Mesendoderm (in vitro differentiated cells): ENCODE measurements at regions not wholly inside any gene's neighbourhood (a gene's known extent, or its start where the extent isn't known, plus 50 kb on each side); places are given as distances from the start of the nearest gene placed in this dataset.

Experiments used
- DNase-seq: peaks from one replicate; pipeline ENCODE4 v3.0.0; 2013
- H2AK5ac ChIP-seq: 2 replicates; pipeline ENCODE4 v1.6.1; 2013; ENCODE audit warnings: low read length, inconsistent platforms
- H2BK120ac ChIP-seq: 2 replicates; pipeline ENCODE4 v1.6.1; 2013; ENCODE audit warnings: low read depth, mild to moderate bottlenecking, low read length, moderate library complexity, mixed read lengths
- H2BK15ac ChIP-seq: replicated peaks from 2 replicates; pipeline ENCODE4 v1.6.1; 2013; ENCODE audit warnings: low read depth, mild to moderate bottlenecking, moderate library complexity
- H2BK5ac ChIP-seq: 2 replicates; pipeline ENCODE4 v1.6.1; 2013; ENCODE audit warnings: low read length, inconsistent platforms
- H3K18ac ChIP-seq: 2 replicates; pipeline ENCODE4 v1.6.1; 2013; ENCODE audit warnings: mild to moderate bottlenecking, low read length, mixed read lengths
- H3K23ac ChIP-seq: one replicate; pipeline ENCODE4 v1.6.1; 2013; ENCODE audit warnings: low read length
- H3K27ac ChIP-seq: 2 replicates; pipeline ENCODE4 v1.5.1; 2013; ENCODE audit warnings: low read depth, mild to moderate bottlenecking, inconsistent platforms, low read length, moderate library complexity
- H3K27me3 ChIP-seq: 2 replicates; pipeline ENCODE4 v1.6.1; 2013; ENCODE audit warnings: low read length, control low read depth, mild to moderate bottlenecking, inconsistent platforms; ENCODE audit not compliant: insufficient read depth, poor library complexity
- H3K36me3 ChIP-seq: 2 replicates; pipeline ENCODE4 v1.6.1; 2013; ENCODE audit warnings: low read length, inconsistent platforms; ENCODE audit not compliant: control insufficient read depth, insufficient read depth
- H3K4ac ChIP-seq: one replicate; pipeline ENCODE4 v1.6.1; 2013; ENCODE audit warnings: low read depth, mild to moderate bottlenecking, low read length, moderate library complexity
- H3K4me1 ChIP-seq: 2 replicates; pipeline ENCODE4 v1.6.1; 2013; ENCODE audit warnings: low read depth, low read length, inconsistent platforms; ENCODE audit not compliant: control insufficient read depth
- H3K4me2 ChIP-seq: 2 replicates; pipeline ENCODE4 v1.6.1; 2013; ENCODE audit warnings: low read length
- H3K4me3 ChIP-seq: 2 replicates; pipeline ENCODE4 v1.5.1; 2013; ENCODE audit warnings: mild to moderate bottlenecking, low read length
- H3K56ac ChIP-seq: one replicate; pipeline ENCODE4 v1.6.1; 2013; ENCODE audit warnings: low read length
- H3K79me1 ChIP-seq: 2 replicates; pipeline ENCODE4 v1.6.1; 2013; ENCODE audit warnings: low read length, inconsistent platforms
- H3K79me2 ChIP-seq: 2 replicates; pipeline ENCODE4 v1.6.1; 2013; ENCODE audit warnings: mild to moderate bottlenecking, low read length; ENCODE audit not compliant: control insufficient read depth, insufficient read depth
- H3K9ac ChIP-seq: 2 replicates; pipeline ENCODE4 v1.6.1; 2013; ENCODE audit warnings: low read length, inconsistent platforms
- H4K5ac ChIP-seq: one replicate; pipeline ENCODE4 v1.6.1; 2013; ENCODE audit warnings: low read length
- H4K8ac ChIP-seq: one replicate; pipeline ENCODE4 v1.6.1; 2013; ENCODE audit warnings: low read depth, mild to moderate bottlenecking, control low read depth, low read length, moderate library complexity
- WGBS: extraction: QIAGEN DNeasy Blood & Tissue Kit; methylation state at CpG from one replicate; pipeline ENCODE4 v1.1.7; 2013; ENCODE audit warnings: low lambda C conversion rate, missing lambda C conversion rate; ENCODE audit not compliant: insufficient coverage; ENCODE audit errors: extremely low coverage; 5-methylcytosine and 5-hydroxymethylcytosine counted together

DNA sequence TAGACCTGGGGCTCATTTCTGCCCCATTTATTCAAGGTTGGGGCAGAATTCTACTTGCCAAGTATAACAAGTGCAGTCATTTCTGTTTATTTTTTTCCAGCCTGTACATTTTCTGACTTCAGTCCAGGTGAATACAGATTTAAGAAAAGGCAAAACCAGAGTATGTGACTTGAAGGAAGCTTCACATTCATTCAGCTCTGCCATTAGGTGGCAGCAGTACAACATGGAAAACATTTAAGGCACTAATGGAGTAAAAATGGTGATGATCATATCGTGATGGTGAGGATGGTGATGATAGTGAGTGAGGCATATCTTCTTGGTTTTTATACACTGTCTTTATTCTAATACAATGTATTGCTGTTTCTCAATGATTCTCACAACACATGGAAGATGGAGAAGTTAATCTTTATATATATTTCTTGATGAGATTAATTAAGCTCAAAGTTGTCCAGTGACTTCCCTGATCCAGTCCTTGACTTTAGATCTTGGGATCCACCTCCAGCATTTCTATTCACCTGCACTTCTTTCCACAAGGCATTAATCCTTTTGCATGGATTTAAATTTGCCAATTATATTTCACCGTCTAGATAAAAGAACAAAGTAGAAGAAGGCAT is 176.7 kb upstream of the SEL1L start:
- Histone ChIP-seq H3K36me3 (no peaks in the 10 kb centered on the region), H3K4me2 (no peak overlapping the region), H3K79me2 (no peaks in the 10 kb centered on the region), H4K5ac (no peak overlapping the region), H3K79me1 (no peaks in the 10 kb centered on the region), H3K23ac (no peak overlapping the region), H3K4me3 (no peak overlapping the region), H2BK5ac (no peak overlapping the region), H2BK15ac (no peak overlapping the region), H3K27ac (no peak overlapping the region), H3K4ac (no peak overlapping the region), H2BK120ac (no peak overlapping the region), H3K27me3 (no peaks in the 10 kb centered on the region), H4K8ac (no peak overlapping the region), H3K18ac (no peak overlapping the region), H3K4me1 (no peaks in the 10 kb centered on the region), H3K56ac (no peak overlapping the region), H2AK5ac (no peak overlapping the region), H3K9ac (no peak overlapping the region)
- DNase-seq, result peak; percentile 65
- WGBS, result no CpG with 5 or more reads among the region's 2 CpGs

DNA sequence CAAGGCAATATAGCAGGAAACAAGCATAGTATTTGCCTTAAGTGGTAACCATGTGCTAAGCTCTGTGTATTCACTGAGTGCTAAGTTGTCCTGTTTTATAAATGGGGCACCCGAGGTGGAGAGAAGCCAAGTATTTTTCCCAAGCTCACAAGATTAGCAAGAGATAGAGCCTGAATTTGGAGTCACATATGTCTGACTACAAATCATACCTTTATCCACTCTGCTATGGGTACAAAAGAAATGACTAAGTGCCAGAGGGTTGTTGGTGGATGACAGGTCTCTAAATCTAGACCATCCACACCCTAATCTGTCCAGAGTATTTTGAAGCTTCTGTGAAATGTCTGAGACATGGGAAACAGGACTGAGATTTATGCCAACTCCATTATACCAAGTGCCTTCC is 182.1 kb upstream of the SEL1L start:
- no peak for DNase-seq
- no peak overlapping the region for H3K56ac ChIP-seq
- H2AK5ac ChIP-seq, result no peak overlapping the region
- H3K27me3 ChIP-seq, result no peaks in the 10 kb centered on the region
- no peak overlapping the region for H3K27ac ChIP-seq
- no peaks in the 10 kb centered on the region for H3K79me2 ChIP-seq
- H4K5ac ChIP-seq, result no peak overlapping the region
- H3K79me1 ChIP-seq, result no peaks in the 10 kb centered on the region
- no peak overlapping the region for H3K18ac ChIP-seq
- H3K4me2 ChIP-seq, result no peak overlapping the region
- no peaks in the 10 kb centered on the region for H3K36me3 ChIP-seq
- H2BK120ac ChIP-seq, result no peak overlapping the region
- H3K23ac ChIP-seq, result no peak overlapping the region
- no peak overlapping the region for H4K8ac ChIP-seq
- no peak overlapping the region for H2BK15ac ChIP-seq
- H3K9ac ChIP-seq, result no peak overlapping the region
- no CpG with 5 or more reads among the region's 1 CpG for WGBS
- no peak overlapping the region for H3K4ac ChIP-seq
- H3K4me1 ChIP-seq, result no peaks in the 10 kb centered on the region
- no peak overlapping the region for H2BK5ac ChIP-seq
- no peak overlapping the region for H3K4me3 ChIP-seq

DNA sequence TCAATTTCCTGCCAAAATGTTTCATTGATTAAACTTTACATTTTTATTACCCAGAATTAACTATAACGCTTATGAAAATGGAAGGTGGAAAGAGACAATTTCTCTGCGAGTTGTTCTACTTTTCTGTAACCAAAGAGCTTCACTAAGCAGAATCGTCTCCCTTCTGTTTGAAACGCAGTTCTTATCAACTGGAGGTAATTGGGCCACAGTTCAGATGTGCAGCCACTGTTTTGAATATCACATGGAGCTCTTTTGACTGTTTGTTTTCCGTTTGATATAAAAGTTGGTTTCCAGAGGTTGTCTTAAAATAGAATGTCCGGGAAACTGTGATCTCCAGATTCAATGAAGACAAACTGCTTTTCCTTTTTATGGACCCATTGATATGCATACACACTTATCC is 183.3 kb upstream of the SEL1L start:
- Histone ChIP-seq H2AK5ac (no peak overlapping the region), H3K79me2 (no peaks in the 10 kb centered on the region), H3K79me1 (no peaks in the 10 kb centered on the region), H3K18ac (no peak overlapping the region), H3K27ac (no peak overlapping the region), H3K27me3 (no peaks in the 10 kb centered on the region), H3K4me3 (no peak overlapping the region), H2BK120ac (no peak overlapping the region), H3K23ac (no peak overlapping the region), H3K9ac (no peak overlapping the region), H2BK5ac (no peak overlapping the region), H3K4ac (no peak overlapping the region), H3K4me2 (no peak overlapping the region), H4K8ac (no peak overlapping the region), H3K56ac (no peak overlapping the region), H3K36me3 (no peaks in the 10 kb centered on the region), H3K4me1 (no peaks in the 10 kb centered on the region), H4K5ac (no peak overlapping the region), H2BK15ac (no peak overlapping the region)
- DNase-seq, result no peak
- WGBS, result no CpG with 5 or more reads among the region's 6 CpGs

DNA sequence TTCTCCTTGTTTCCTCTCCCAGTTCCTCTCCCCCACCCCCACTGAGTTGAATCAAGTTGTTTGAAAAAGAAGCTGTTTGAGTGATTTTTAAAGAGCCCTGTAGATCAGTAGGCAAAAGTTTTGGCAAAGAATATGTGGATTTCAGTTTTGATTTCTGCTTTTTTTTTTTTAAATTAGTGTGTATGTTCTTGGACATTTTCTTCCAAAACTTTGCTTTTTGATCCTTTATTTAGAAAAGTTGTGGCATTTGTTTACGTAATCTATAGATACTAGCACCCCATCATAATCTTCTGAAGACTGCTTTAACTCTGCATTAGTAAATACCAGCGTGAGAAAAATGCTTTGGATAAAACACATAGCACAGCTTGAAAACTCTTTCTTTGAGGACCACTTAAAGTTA is 190.3 kb upstream of the SEL1L start:
- no CpG with 5 or more reads among the region's 2 CpGs for WGBS
- no peak overlapping the region for H4K5ac ChIP-seq

DNA sequence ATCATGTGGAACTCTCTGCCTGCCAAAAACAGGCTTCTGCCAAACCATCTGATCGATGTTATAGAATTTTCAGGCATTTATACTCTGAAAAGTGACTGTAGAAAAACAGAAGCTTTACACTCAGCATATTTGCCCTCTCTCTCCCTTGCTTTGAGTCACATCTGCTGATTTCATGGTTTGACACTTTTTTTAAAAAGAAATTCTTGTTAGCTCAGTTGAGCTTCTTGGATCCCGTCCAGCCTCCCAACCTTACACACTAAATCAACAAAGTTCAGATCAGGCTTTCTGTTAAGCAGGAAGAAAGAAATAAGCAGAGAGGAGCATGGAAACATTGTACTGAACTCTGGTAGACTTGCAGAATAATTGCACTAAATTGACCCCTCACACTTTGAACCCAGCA is 193.6 kb upstream of the SEL1L start:
- H3K79me2 ChIP-seq, result no peaks in the 10 kb centered on the region
- no peak overlapping the region for H2BK120ac ChIP-seq
- no peak overlapping the region for H3K27ac ChIP-seq
- H4K8ac ChIP-seq, result no peak overlapping the region
- DNase-seq, result no peak
- H3K79me1 ChIP-seq, result no peaks in the 10 kb centered on the region
- H2BK5ac ChIP-seq, result no peak overlapping the region
- H3K4ac ChIP-seq, result no peak overlapping the region
- no peak overlapping the region for H3K18ac ChIP-seq
- H2BK15ac ChIP-seq, result no peak overlapping the region
- no peaks in the 10 kb centered on the region for H3K36me3 ChIP-seq
- no peak overlapping the region for H3K9ac ChIP-seq
- no CpG with 5 or more reads among the region's 2 CpGs for WGBS
- no peaks in the 10 kb centered on the region for H3K27me3 ChIP-seq
- no peaks in the 10 kb centered on the region for H3K4me1 ChIP-seq
- H4K5ac ChIP-seq, result no peak overlapping the region
- no peak overlapping the region for H3K56ac ChIP-seq
- no peak overlapping the region for H2AK5ac ChIP-seq
- H3K4me3 ChIP-seq, result no peak overlapping the region
- no peak overlapping the region for H3K4me2 ChIP-seq
- no peak overlapping the region for H3K23ac ChIP-seq

More for the DNA sequence above, 190.3 kb upstream of the SEL1L start:
- Histone ChIP-seq H3K56ac (no peak overlapping the region), H3K79me2 (no peaks in the 10 kb centered on the region), H2AK5ac (no peak overlapping the region), H3K4me3 (no peak overlapping the region), H2BK5ac (no peak overlapping the region), H2BK120ac (no peak overlapping the region), H3K4ac (no peak overlapping the region), H3K4me2 (no peak overlapping the region), H3K23ac (no peak overlapping the region), H3K4me1 (no peaks in the 10 kb centered on the region), H3K18ac (no peak overlapping the region), H2BK15ac (no peak overlapping the region), H3K36me3 (no peaks in the 10 kb centered on the region), H3K27me3 (no peaks in the 10 kb centered on the region), H4K8ac (no peak overlapping the region), H3K9ac (no peak overlapping the region), H3K79me1 (no peaks in the 10 kb centered on the region), H3K27ac (no peak overlapping the region)
- DNase-seq, result no peak

DNA sequence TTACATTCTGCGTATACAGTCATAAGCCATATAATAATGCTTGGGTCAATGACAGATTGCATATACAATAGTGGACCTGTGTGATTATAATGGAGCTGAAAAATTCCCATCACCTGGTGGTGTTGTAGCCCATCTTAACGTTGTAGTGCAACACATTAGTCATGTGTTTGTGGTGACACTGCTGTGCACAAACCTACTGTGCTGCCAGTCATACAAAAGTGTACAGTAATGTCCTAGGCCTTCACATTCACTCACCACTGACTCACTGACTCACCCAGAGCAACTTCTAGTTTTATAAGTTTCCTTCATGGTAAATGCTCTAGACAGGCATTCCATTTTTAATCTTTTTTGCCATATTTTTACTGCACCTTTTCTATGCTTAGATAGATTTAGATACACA is 194.8 kb upstream of the SEL1L start:
- no peaks in the 10 kb centered on the region for H3K27me3 ChIP-seq
- H2BK120ac ChIP-seq, result no peak overlapping the region
- H2AK5ac ChIP-seq, result no peak overlapping the region
- H2BK15ac ChIP-seq, result no peak overlapping the region
- no peak overlapping the region for H4K8ac ChIP-seq
- no peak for DNase-seq
- no CpG with 5 or more reads among the region's 2 CpGs for WGBS
- H3K56ac ChIP-seq, result no peak overlapping the region
- no peaks in the 10 kb centered on the region for H3K4me1 ChIP-seq
- no peak overlapping the region for H3K23ac ChIP-seq
- no peaks in the 10 kb centered on the region for H3K79me2 ChIP-seq
- no peak overlapping the region for H3K4ac ChIP-seq
- no peak overlapping the region for H2BK5ac ChIP-seq
- no peak overlapping the region for H3K4me3 ChIP-seq
- H3K36me3 ChIP-seq, result no peaks in the 10 kb centered on the region
- no peak overlapping the region for H4K5ac ChIP-seq
- H3K4me2 ChIP-seq, result no peak overlapping the region
- H3K9ac ChIP-seq, result no peak overlapping the region
- no peak overlapping the region for H3K18ac ChIP-seq
- H3K79me1 ChIP-seq, result no peaks in the 10 kb centered on the region
- no peak overlapping the region for H3K27ac ChIP-seq
